ENCODE measurements at regions not wholly inside any gene's neighbourhood (a gene's known extent, or its start where the extent isn't known, plus 50 kb on each side); places are given as distances from the start of the nearest gene placed in this dataset.

GRCh38 chr10:114767101-114767985 lies 54.2 kb upstream of the FHIP2A start:
- peak; percentile 37 to 41 for DNase-seq (ENCODE audit: low spot score in 2 of 2)

GRCh38 chr10:114767986-114768821 lies 53.4 kb upstream of the FHIP2A start:
- DNase-seq (ENCODE audit: low spot score in 2 of 2): peak; percentile 49 to 55
- no peak for FAIRE-seq

More at GRCh38 chr10:114767101-114767985, 54.2 kb upstream of the FHIP2A start:
- no peak for FAIRE-seq

- FAIRE-seq (no peak), DNase-seq (ENCODE audit: low spot score in 2 of 2) (no peak)
Observed at GRCh38 chr10:114770009-114770408, 51.6 kb upstream of the FHIP2A start.

- no peak for FAIRE-seq
Observed at GRCh38 chr10:114771157-114771556, 50.4 kb upstream of the FHIP2A start.

GRCh38 chr10:114771749-114772148 lies 49.8 kb upstream of the FHIP2A start:
- DNase-seq (ENCODE audit: low spot score in 2 of 2) (no peak), FAIRE-seq (no peak)

More at GRCh38 chr10:114771157-114771556, 50.4 kb upstream of the FHIP2A start:
- DNase-seq (ENCODE audit: low spot score in 2 of 2): no peak

All from frontal cortex (tissue), 3 donors.